ENCODE measurements at regions not wholly inside any gene's neighbourhood (a gene's known extent, or its start where the extent isn't known, plus 50 kb on each side); places are given as distances from the start of the nearest gene placed in this dataset.

DNA sequence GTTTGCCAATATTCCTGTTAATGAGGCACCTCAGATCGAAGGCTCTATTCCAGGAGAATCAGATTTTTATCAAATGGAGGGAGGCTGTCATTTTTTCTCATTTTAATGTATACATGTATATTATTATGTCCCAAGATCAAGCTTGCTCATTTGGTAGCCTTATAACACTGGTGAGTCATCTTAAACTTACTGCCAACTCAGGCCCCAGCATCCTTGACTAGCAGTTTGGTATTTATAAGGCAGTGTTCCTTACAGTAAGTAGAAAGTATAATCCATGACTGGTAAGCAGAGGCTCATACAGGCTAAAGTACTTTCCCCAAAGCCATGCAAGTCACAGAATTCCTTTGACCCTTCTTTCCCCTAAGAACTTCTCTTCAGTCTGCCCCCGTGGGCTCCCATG is 90.7 kb upstream of the NR3C1 start (continued):
- TF ChIP-seq, protein P1, sequence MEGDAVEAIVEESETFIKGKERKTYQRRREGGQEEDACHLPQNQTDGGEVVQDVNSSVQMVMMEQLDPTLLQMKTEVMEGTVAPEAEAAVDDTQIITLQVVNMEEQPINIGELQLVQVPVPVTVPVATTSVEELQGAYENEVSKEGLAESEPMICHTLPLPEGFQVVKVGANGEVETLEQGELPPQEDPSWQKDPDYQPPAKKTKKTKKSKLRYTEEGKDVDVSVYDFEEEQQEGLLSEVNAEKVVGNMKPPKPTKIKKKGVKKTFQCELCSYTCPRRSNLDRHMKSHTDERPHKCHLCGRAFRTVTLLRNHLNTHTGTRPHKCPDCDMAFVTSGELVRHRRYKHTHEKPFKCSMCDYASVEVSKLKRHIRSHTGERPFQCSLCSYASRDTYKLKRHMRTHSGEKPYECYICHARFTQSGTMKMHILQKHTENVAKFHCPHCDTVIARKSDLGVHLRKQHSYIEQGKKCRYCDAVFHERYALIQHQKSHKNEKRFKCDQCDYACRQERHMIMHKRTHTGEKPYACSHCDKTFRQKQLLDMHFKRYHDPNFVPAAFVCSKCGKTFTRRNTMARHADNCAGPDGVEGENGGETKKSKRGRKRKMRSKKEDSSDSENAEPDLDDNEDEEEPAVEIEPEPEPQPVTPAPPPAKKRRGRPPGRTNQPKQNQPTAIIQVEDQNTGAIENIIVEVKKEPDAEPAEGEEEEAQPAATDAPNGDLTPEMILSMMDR (IDR thresholded peaks at IDR 0.05; ENCODE audit: control extremely low read depth in 1 of 3, insufficient read depth in 1 of 3, low read depth in 1 of 3, low read length in 3 of 3): no peak
